ENCODE measurements at regions not wholly inside any gene's neighbourhood (a gene's known extent, or its start where the extent isn't known, plus 50 kb on each side); places are given as distances from the start of the nearest gene placed in this dataset.

DNA sequence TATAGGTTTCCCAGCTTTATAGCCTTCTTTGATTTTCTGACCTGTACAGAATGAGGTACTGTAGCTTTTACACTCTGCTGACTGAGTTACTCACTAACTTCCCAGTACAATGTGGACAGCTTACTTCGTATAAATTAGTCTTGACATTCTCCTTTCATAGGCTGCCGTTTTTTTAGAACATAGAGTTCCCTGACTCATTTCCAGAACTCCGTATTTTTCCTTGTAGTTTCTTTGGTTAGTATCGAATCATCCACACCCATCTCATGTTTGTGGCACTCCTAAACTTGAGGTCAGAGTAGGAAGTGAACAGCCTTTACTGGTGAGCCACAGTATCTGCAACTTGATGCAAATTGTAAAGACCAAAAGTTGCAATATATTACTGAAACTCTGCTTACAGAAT lies 303.9 kb downstream of the SLITRK5 start:
- TF ChIP-seq, protein P1, sequence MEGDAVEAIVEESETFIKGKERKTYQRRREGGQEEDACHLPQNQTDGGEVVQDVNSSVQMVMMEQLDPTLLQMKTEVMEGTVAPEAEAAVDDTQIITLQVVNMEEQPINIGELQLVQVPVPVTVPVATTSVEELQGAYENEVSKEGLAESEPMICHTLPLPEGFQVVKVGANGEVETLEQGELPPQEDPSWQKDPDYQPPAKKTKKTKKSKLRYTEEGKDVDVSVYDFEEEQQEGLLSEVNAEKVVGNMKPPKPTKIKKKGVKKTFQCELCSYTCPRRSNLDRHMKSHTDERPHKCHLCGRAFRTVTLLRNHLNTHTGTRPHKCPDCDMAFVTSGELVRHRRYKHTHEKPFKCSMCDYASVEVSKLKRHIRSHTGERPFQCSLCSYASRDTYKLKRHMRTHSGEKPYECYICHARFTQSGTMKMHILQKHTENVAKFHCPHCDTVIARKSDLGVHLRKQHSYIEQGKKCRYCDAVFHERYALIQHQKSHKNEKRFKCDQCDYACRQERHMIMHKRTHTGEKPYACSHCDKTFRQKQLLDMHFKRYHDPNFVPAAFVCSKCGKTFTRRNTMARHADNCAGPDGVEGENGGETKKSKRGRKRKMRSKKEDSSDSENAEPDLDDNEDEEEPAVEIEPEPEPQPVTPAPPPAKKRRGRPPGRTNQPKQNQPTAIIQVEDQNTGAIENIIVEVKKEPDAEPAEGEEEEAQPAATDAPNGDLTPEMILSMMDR (IDR thresholded peaks at IDR 0.05; ENCODE audit: low read depth, low read length, missing input control): no peak
- TF ChIP-seq, protein P2, sequence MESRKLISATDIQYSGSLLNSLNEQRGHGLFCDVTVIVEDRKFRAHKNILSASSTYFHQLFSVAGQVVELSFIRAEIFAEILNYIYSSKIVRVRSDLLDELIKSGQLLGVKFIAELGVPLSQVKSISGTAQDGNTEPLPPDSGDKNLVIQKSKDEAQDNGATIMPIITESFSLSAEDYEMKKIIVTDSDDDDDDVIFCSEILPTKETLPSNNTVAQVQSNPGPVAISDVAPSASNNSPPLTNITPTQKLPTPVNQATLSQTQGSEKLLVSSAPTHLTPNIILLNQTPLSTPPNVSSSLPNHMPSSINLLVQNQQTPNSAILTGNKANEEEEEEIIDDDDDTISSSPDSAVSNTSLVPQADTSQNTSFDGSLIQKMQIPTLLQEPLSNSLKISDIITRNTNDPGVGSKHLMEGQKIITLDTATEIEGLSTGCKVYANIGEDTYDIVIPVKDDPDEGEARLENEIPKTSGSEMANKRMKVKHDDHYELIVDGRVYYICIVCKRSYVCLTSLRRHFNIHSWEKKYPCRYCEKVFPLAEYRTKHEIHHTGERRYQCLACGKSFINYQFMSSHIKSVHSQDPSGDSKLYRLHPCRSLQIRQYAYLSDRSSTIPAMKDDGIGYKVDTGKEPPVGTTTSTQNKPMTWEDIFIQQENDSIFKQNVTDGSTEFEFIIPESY (IDR thresholded peaks at IDR 0.05): no peak
- no peak for TF ChIP-seq RXRA (IDR thresholded peaks at IDR 0.05)
- TF ChIP-seq EGR1 (IDR thresholded peaks at IDR 0.05; ENCODE audit: low read depth in 2 of 2): no peak
- TF ChIP-seq, protein P3, sequence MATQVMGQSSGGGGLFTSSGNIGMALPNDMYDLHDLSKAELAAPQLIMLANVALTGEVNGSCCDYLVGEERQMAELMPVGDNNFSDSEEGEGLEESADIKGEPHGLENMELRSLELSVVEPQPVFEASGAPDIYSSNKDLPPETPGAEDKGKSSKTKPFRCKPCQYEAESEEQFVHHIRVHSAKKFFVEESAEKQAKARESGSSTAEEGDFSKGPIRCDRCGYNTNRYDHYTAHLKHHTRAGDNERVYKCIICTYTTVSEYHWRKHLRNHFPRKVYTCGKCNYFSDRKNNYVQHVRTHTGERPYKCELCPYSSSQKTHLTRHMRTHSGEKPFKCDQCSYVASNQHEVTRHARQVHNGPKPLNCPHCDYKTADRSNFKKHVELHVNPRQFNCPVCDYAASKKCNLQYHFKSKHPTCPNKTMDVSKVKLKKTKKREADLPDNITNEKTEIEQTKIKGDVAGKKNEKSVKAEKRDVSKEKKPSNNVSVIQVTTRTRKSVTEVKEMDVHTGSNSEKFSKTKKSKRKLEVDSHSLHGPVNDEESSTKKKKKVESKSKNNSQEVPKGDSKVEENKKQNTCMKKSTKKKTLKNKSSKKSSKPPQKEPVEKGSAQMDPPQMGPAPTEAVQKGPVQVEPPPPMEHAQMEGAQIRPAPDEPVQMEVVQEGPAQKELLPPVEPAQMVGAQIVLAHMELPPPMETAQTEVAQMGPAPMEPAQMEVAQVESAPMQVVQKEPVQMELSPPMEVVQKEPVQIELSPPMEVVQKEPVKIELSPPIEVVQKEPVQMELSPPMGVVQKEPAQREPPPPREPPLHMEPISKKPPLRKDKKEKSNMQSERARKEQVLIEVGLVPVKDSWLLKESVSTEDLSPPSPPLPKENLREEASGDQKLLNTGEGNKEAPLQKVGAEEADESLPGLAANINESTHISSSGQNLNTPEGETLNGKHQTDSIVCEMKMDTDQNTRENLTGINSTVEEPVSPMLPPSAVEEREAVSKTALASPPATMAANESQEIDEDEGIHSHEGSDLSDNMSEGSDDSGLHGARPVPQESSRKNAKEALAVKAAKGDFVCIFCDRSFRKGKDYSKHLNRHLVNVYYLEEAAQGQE (IDR thresholded peaks at IDR 0.05): no peak
- no peak for TF ChIP-seq RAD21 (IDR thresholded peaks at IDR 0.05)
- TF ChIP-seq SP1 (IDR thresholded peaks at IDR 0.05): no peak

All from liver (tissue), 3 donors.